OCI-LY7 (cell line): ENCODE measurements at regions not wholly inside any gene's neighbourhood (a gene's known extent, or its start where the extent isn't known, plus 50 kb on each side); places are given as distances from the start of the nearest gene placed in this dataset.

Experiments
- BruUV-seq: library from RNA; stranded (reverse); fragments of 400-500 nt; replicated peaks from 2 replicates; lab custom pipeline; 2021; lab: Mats Ljungman, UMichigan
- CTCF ChIA-PET: fragments of 300-600 bp; sonication (Branson Sonifier 250); formaldehyde crosslinking; loops from one replicate; lab custom pipeline; 2022; ENCODE audit warnings: antibody characterized with exemption; ENCODE audit not compliant: unreplicated experiment; lab: Charles Lee
- POLR2A ChIA-PET: fragments of 300-600 bp; sonication (Branson Sonifier 250); formaldehyde crosslinking; loops from one replicate; lab custom pipeline; 2022; ENCODE audit warnings: antibody characterized with exemption; lab: Charles Lee
- DNase-seq: peaks from one replicate; pipeline ENCODE4 v3.0.0-alpha.2; 2015; ENCODE audit warnings: low spot score
- H2AFZ ChIP-seq: fragments of 200-600 bp; sonication (generic), shearing (Covaris generic); 2 replicates; pipeline ENCODE4 v1.6.1; 2014; ENCODE audit warnings: mild to moderate bottlenecking, antibody characterized with exemption, low read length, moderate library complexity
- H3K27ac ChIP-seq: fragments of 200-600 bp; sonication (generic); 2 replicates; pipeline ENCODE4 v1.5.1; 2014; ENCODE audit warnings: mixed run types, low read depth, mild to moderate bottlenecking, moderate library complexity, low read length, inconsistent platforms; ENCODE audit not compliant: poor library complexity, severe bottlenecking
- H3K36me3 ChIP-seq: fragments of 200-600 bp; sonication (generic); 2 replicates; pipeline ENCODE4 v1.6.1; 2014; ENCODE audit warnings: mild to moderate bottlenecking, antibody characterized with exemption, low read length, moderate library complexity, mixed read lengths; ENCODE audit not compliant: insufficient read depth
- H3K4me1 ChIP-seq: fragments of 200-600 bp; sonication (generic); 2 replicates; pipeline ENCODE4 v1.5.1; 2014; ENCODE audit warnings: mild to moderate bottlenecking, low read length; ENCODE audit not compliant: insufficient read depth, poor library complexity, severe bottlenecking
- H3K4me2 ChIP-seq: fragments of 200-600 bp; sonication (generic); 2 replicates; pipeline ENCODE4 v1.6.1; 2014; ENCODE audit warnings: mild to moderate bottlenecking, low read length
- H3K4me3 ChIP-seq: fragments of 200-600 bp; sonication (generic); 2 replicates; pipeline ENCODE4 v1.5.1; 2014; ENCODE audit warnings: mild to moderate bottlenecking, low read depth, low read length; ENCODE audit not compliant: poor library complexity, severe bottlenecking
- H3K79me2 ChIP-seq: fragments of 200-600 bp; sonication (generic); 2 replicates; pipeline ENCODE4 v1.6.1; 2016; ENCODE audit warnings: low read depth, mild to moderate bottlenecking, low read length, moderate library complexity, mixed read lengths; ENCODE audit not compliant: insufficient read depth
- H3K9me2 ChIP-seq: fragments of 200-600 bp; sonication (generic); 2 replicates; pipeline ENCODE4 v1.6.1; 2016; ENCODE audit warnings: mild to moderate bottlenecking, low read length, mixed read lengths; ENCODE audit not compliant: insufficient read depth
- H3K9me3 ChIP-seq: fragments of 200-600 bp; sonication (generic); 2 replicates; pipeline ENCODE4 v1.6.1; 2014; ENCODE audit warnings: mild to moderate bottlenecking, mixed run types, low read length, mixed read lengths
- H4K20me1 ChIP-seq: fragments of 200-600 bp; sonication (generic); 2 replicates; pipeline ENCODE4 v1.6.1; 2014; ENCODE audit warnings: mild to moderate bottlenecking, antibody characterized with exemption, low read length, moderate library complexity, mixed read lengths; ENCODE audit not compliant: insufficient read depth
- CTCF ChIP-seq: fragments of 200-600 bp; sonication (generic); conservative IDR thresholded peaks from 2 replicates; pipeline ENCODE4 v1.5.1; 2014; ENCODE audit warnings: mild to moderate bottlenecking, antibody characterized with exemption, low read length, moderate library complexity, mixed read lengths
- EZH2phosphoT487 ChIP-seq: fragments of 200-600 bp; sonication (generic); IDR thresholded peaks from 2 replicates; pipeline ENCODE4 v1.6.1; 2018; ENCODE audit warnings: low read depth, borderline replicate concordance, mild to moderate bottlenecking, mixed run types, antibody characterized with exemption, low read length, moderate library complexity, mixed read lengths
- intact Hi-C: fragments of 100-400 bp; cut with micrococcal nuclease; formaldehyde crosslinking; loops from one replicate; pipeline ENCODE4 v1.10.0; 2022; ENCODE audit not compliant: unreplicated experiment

GRCh38 chr1:232503497-232503896, 126.4 kb downstream of the SIPA1L2 start:
- no TSS peak for BruUV-seq
- ChIA-PET CTCF (no interaction called here), POLR2A (interaction anchor here (1.0 kb wide), 1 partner anchor 18 kb away, joined by 3 read pairs; no protein-coding TSS in a partner anchor)
- no peaks in the 10 kb centered on the region for H4K20me1 ChIP-seq
- intact Hi-C loops, result no loop called here
- H3K27ac ChIP-seq, result no peak overlapping the region
- H3K9me3 ChIP-seq, result no peaks in the 10 kb centered on the region
- H3K4me3 ChIP-seq, result no peak overlapping the region
- no peaks in the 10 kb centered on the region for H3K9me2 ChIP-seq
- no peak for TF ChIP-seq EZH2phosphoT487
- no peak for TF ChIP-seq CTCF
- no peaks in the 10 kb centered on the region for H3K79me2 ChIP-seq
- DNase-seq, result no peak
- H3K4me2 ChIP-seq, result 0 out of 2 replicates have a peak overlapping the region, but pooled peaks have one; percentile 3
- peaks cover 17% of the 10 kb centered on the region for H3K4me1 ChIP-seq
- H3K36me3 ChIP-seq, result no peaks in the 10 kb centered on the region
- H2AFZ ChIP-seq, result no peak overlapping the region

- H3K9me3 ChIP-seq, result no peaks in the 10 kb centered on the region
- DNase-seq, result no peak
- H2AFZ ChIP-seq, result no peak overlapping the region
- intact Hi-C loops, result no loop called here
- H3K79me2 ChIP-seq, result no peaks in the 10 kb centered on the region
- no TSS peak for BruUV-seq
- H3K4me1 ChIP-seq, result peaks cover 15% of the 10 kb centered on the region
- ChIA-PET POLR2A (no interaction called here), CTCF (no interaction called here)
- no peaks in the 10 kb centered on the region for H4K20me1 ChIP-seq
- H3K9me2 ChIP-seq, result no peaks in the 10 kb centered on the region
- no peak overlapping the region for H3K27ac ChIP-seq
- H3K4me2 ChIP-seq, result no peak overlapping the region
- no peak overlapping the region for H3K4me3 ChIP-seq
- no peaks in the 10 kb centered on the region for H3K36me3 ChIP-seq
- TF ChIP-seq EZH2phosphoT487 (no peak), CTCF (no peak)
These were observed 128.1 kb downstream of the SIPA1L2 start for GRCh38 chr1:232501854-232502253.

- TF ChIP-seq CTCF, result no peak
- no peak for TF ChIP-seq EZH2phosphoT487
- ChIA-PET POLR2A (interaction anchor here (0.8 kb wide), 1 partner anchor 11 kb away, joined by 3 read pairs; no protein-coding TSS in a partner anchor), CTCF (no interaction called here)
- Histone ChIP-seq H3K4me3 (no peak overlapping the region), H3K4me2 (no peak overlapping the region), H4K20me1 (no peaks in the 10 kb centered on the region), H3K79me2 (no peaks in the 10 kb centered on the region), H3K36me3 (no peaks in the 10 kb centered on the region), H3K9me3 (no peaks in the 10 kb centered on the region), H3K27ac (no peak overlapping the region), H3K4me1 (peaks cover 15% of the 10 kb centered on the region), H3K9me2 (no peaks in the 10 kb centered on the region), H2AFZ (no peak overlapping the region)
- intact Hi-C loops, result no loop called here
- DNase-seq, result no peak
- BruUV-seq, result no TSS peak
These were observed 130.7 kb downstream of the SIPA1L2 start for GRCh38 chr1:232499188-232499587.
